SK-N-MC (cell line): ENCODE measurements at regions not wholly inside any gene's neighbourhood (a gene's known extent, or its start where the extent isn't known, plus 50 kb on each side); places are given as distances from the start of the nearest gene placed in this dataset.

ENCODE experiments used
- DNase-seq: peaks from one replicate; pipeline ENCODE4 v3.0.0-alpha.2; 2011; ENCODE audit warnings: low read depth, low spot score
- H3K27ac ChIP-seq: fragments of 200-600 bp; sonication (generic); 2 replicates; pipeline ENCODE4 v1.5.1; 2016; ENCODE audit warnings: mixed run types
- H3K36me3 ChIP-seq: fragments of 200-600 bp; sonication (generic); 2 replicates; pipeline ENCODE4 v1.6.1; 2017; ENCODE audit warnings: antibody characterized with exemption, low read length, mixed read lengths; ENCODE audit not compliant: insufficient read depth
- H3K4me3 ChIP-seq: fragments of 200-600 bp; sonication (generic); 2 replicates; pipeline ENCODE4 v1.5.1; 2016
- H3K9ac ChIP-seq: fragments of 200-600 bp; sonication (generic); 2 replicates; pipeline ENCODE4 v1.8.0; 2017; ENCODE audit warnings: mixed run types, mixed read lengths; ENCODE audit not compliant: insufficient read length
- H3K9me3 ChIP-seq: fragments of 200-600 bp; sonication (generic); 2 replicates; pipeline ENCODE4 v1.6.1; 2017; ENCODE audit warnings: low read depth, mild to moderate bottlenecking, antibody characterized with exemption, low read length, moderate library complexity, mixed read lengths
- EZH2 ChIP-seq: fragments of 200-600 bp; sonication (generic); IDR thresholded peaks from one replicate; pipeline ENCODE4 v1.6.1; 2017; ENCODE audit warnings: antibody characterized with exemption
- FOXP2 ChIP-seq: optimal IDR thresholded peaks from 2 replicates; pipeline ENCODE3; 2011; ENCODE audit warnings: mild to moderate bottlenecking, moderate library complexity; ENCODE audit not compliant: insufficient read depth; ENCODE audit errors: extremely low read length, control extremely low read depth
- POLR2AphosphoS5 ChIP-seq: IDR thresholded peaks from 2 replicates; pipeline ENCODE4 v1.6.1; 2012; ENCODE audit warnings: mild to moderate bottlenecking, low read depth, low read length, borderline replicate concordance

- Histone ChIP-seq H3K27ac (no peak overlapping the region), H3K36me3 (no peaks in the 10 kb centered on the region), H3K9me3 (no peaks in the 10 kb centered on the region), H3K9ac (no peak overlapping the region), H3K4me3 (no peak overlapping the region)
- no peak for TF ChIP-seq POLR2AphosphoS5
- no peak for TF ChIP-seq EZH2
- TF ChIP-seq FOXP2: no peak
- DNase-seq: no peak
Measured at GRCh38 chr20:6888736-6889395, 121.4 kb downstream of the BMP2 start.

- no peaks in the 10 kb centered on the region for H3K36me3 ChIP-seq
- H3K9me3 ChIP-seq: no peaks in the 10 kb centered on the region
- no peak overlapping the region for H3K4me3 ChIP-seq
- no peak overlapping the region for H3K9ac ChIP-seq
- no peak for TF ChIP-seq EZH2
- no peak for TF ChIP-seq POLR2AphosphoS5
- TF ChIP-seq FOXP2: no peak
- H3K27ac ChIP-seq: no peak overlapping the region
- no peak for DNase-seq
Measured at GRCh38 chr20:6892724-6893123, 125.2 kb downstream of the BMP2 start.

GRCh38 chr20:6898928-6899327, 131.4 kb downstream of the BMP2 start:
- H3K4me3 ChIP-seq: no peak overlapping the region
- H3K9ac ChIP-seq: no peak overlapping the region
- no peaks in the 10 kb centered on the region for H3K36me3 ChIP-seq
- TF ChIP-seq EZH2 (no peak), POLR2AphosphoS5 (no peak), FOXP2 (no peak)
- H3K9me3 ChIP-seq: no peaks in the 10 kb centered on the region
- H3K27ac ChIP-seq: no peak overlapping the region
- no peak for DNase-seq

GRCh38 chr20:6906871-6907270, 139.4 kb downstream of the BMP2 start:
- H3K9me3 ChIP-seq: no peaks in the 10 kb centered on the region
- no peaks in the 10 kb centered on the region for H3K36me3 ChIP-seq
- H3K27ac ChIP-seq: no peak overlapping the region
- TF ChIP-seq POLR2AphosphoS5 (no peak), EZH2 (no peak), FOXP2 (no peak)
- no peak overlapping the region for H3K4me3 ChIP-seq
- H3K9ac ChIP-seq: no peak overlapping the region
- DNase-seq: no peak

GRCh38 chr20:6908673-6909072, 141.2 kb downstream of the BMP2 start:
- no peak overlapping the region for H3K27ac ChIP-seq
- DNase-seq: no peak
- no peak overlapping the region for H3K4me3 ChIP-seq
- no peak for TF ChIP-seq FOXP2
- no peak for TF ChIP-seq EZH2
- TF ChIP-seq POLR2AphosphoS5: no peak
- H3K36me3 ChIP-seq: no peaks in the 10 kb centered on the region
- no peak overlapping the region for H3K9ac ChIP-seq
- no peaks in the 10 kb centered on the region for H3K9me3 ChIP-seq

GRCh38 chr20:6909608-6910007, 142.1 kb downstream of the BMP2 start:
- Histone ChIP-seq H3K9ac (no peak overlapping the region), H3K9me3 (no peaks in the 10 kb centered on the region), H3K36me3 (no peaks in the 10 kb centered on the region), H3K27ac (no peak overlapping the region), H3K4me3 (no peak overlapping the region)
- TF ChIP-seq POLR2AphosphoS5 (no peak), FOXP2 (no peak), EZH2 (no peak)
- no peak for DNase-seq

- DNase-seq: no peak
- no peak overlapping the region for H3K27ac ChIP-seq
- no peak overlapping the region for H3K4me3 ChIP-seq
- H3K9ac ChIP-seq: no peak overlapping the region
- no peak for TF ChIP-seq FOXP2
- no peak for TF ChIP-seq EZH2
- TF ChIP-seq POLR2AphosphoS5: no peak
- H3K36me3 ChIP-seq: no peaks in the 10 kb centered on the region
- no peaks in the 10 kb centered on the region for H3K9me3 ChIP-seq
Measured at GRCh38 chr20:6914986-6915385, 147.5 kb downstream of the BMP2 start.

GRCh38 chr20:6916938-6917337, 149.5 kb downstream of the BMP2 start:
- H3K9me3 ChIP-seq: no peaks in the 10 kb centered on the region
- no peaks in the 10 kb centered on the region for H3K36me3 ChIP-seq
- no peak overlapping the region for H3K9ac ChIP-seq
- TF ChIP-seq FOXP2 (no peak), EZH2 (no peak), POLR2AphosphoS5 (no peak)
- no peak for DNase-seq
- no peak overlapping the region for H3K4me3 ChIP-seq
- no peak overlapping the region for H3K27ac ChIP-seq
